DND-41 (cell line): ENCODE measurements at regions not wholly inside any gene's neighbourhood (a gene's known extent, or its start where the extent isn't known, plus 50 kb on each side); places are given as distances from the start of the nearest gene placed in this dataset.
A peak's percentile ranks its signal among the peaks of the same experiment; 100 is the strongest.

Experiments used
- ATAC-seq: fragments of 200-7000 bp; cut with Tn5 transposase; 3 replicates; pipeline ENCODE4 v1.9.1; 2021; ENCODE audit warnings: low read depth; ENCODE audit not compliant: insufficient read depth
- DNase-seq: peaks from one replicate; pipeline ENCODE4 v3.0.0-alpha.2; 2020
- H2AFZ ChIP-seq: 2 replicates; pipeline ENCODE4 v1.6.0; 2012; ENCODE audit warnings: low read depth, low read length
- H3K27ac ChIP-seq: 2 replicates; pipeline ENCODE4 v1.5.1; 2012; ENCODE audit warnings: low read length, inconsistent platforms
- H3K27me3 ChIP-seq: fragments of 200-600 bp; sonication (generic); 2 replicates; pipeline ENCODE4 v1.6.0; 2012; ENCODE audit warnings: low read length, mild to moderate bottlenecking, inconsistent platforms; ENCODE audit not compliant: insufficient read depth, poor library complexity
- H3K36me3 ChIP-seq: 2 replicates; pipeline ENCODE4 v1.5.1; 2012; ENCODE audit warnings: low read length, inconsistent platforms; ENCODE audit not compliant: insufficient read depth
- H3K4me1 ChIP-seq: 2 replicates; pipeline ENCODE4 v1.5.1; 2012; ENCODE audit warnings: mild to moderate bottlenecking, low read length; ENCODE audit not compliant: insufficient read depth
- H3K4me2 ChIP-seq: 2 replicates; pipeline ENCODE4 v1.6.0; 2012; ENCODE audit warnings: mild to moderate bottlenecking, moderate library complexity, low read length, inconsistent platforms; ENCODE audit not compliant: insufficient read depth
- H3K4me3 ChIP-seq, 2 experiments: fragments of 200-600 bp in 1 of 2; shearing (Covaris generic) in 1 of 2; 2 replicates each; pipeline ENCODE4 v1.5.1; 2012 to 2016; ENCODE audit warnings: inconsistent platforms in 2 of 2, low read length in 2 of 2, mild to moderate bottlenecking in 2 of 2, low read depth in 1 of 2, moderate library complexity in 1 of 2
- H3K79me2 ChIP-seq: 2 replicates; pipeline ENCODE4 v1.6.0; 2012; ENCODE audit warnings: low read length, inconsistent platforms; ENCODE audit not compliant: insufficient read depth
- H3K9ac ChIP-seq: 2 replicates; pipeline ENCODE4 v1.6.0; 2012; ENCODE audit warnings: low read depth, mild to moderate bottlenecking, inconsistent platforms, low read length, moderate library complexity
- H3K9me3 ChIP-seq: 2 replicates; pipeline ENCODE4 v1.5.1; 2012; ENCODE audit warnings: low read length, moderate library complexity, mild to moderate bottlenecking, inconsistent platforms; ENCODE audit not compliant: insufficient read depth, severe bottlenecking
- H4K20me1 ChIP-seq: 2 replicates; pipeline ENCODE4 v1.6.0; 2012; ENCODE audit warnings: low read length; ENCODE audit not compliant: insufficient read depth
- CTCF ChIP-seq: IDR thresholded peaks from 2 replicates; pipeline ENCODE4 v1.5.1; 2012; ENCODE audit warnings: borderline replicate concordance, low read length, moderate library complexity, mild to moderate bottlenecking; ENCODE audit not compliant: poor library complexity, severe bottlenecking; ENCODE audit errors: extremely low read depth
- EZH2 ChIP-seq: IDR thresholded peaks from 3 replicates; pipeline ENCODE4 v1.6.1; 2012; ENCODE audit warnings: borderline replicate concordance, low read depth, mild to moderate bottlenecking, moderate library complexity, low read length, inconsistent platforms; ENCODE audit not compliant: severe bottlenecking

DNA sequence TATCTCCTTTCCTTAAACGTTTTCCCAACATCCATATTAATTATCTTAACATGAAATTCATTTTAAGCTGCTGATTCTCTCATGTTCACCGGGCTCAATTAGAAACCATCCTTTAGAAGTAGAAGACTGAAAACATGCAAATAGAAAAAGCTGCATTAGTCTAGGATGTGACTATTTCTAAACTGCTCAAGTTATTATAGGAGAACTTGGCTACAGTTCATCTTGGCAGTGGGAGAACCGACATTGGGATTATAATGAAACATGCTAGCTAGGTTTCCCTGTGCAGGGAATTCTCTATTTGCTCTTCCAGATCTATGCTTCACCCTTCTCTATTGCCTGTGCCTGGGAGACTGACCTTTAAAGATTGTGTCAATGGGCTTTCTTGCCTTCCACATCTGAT, 151.0 kb upstream of the PPARGC1A start:
- H3K36me3 ChIP-seq: no peaks in the 10 kb centered on the region
- no peak for ATAC-seq
- no peaks in the 10 kb centered on the region for H3K9me3 ChIP-seq
- DNase-seq: no peak
- no peaks in the 10 kb centered on the region for H3K27me3 ChIP-seq
- H2AFZ ChIP-seq: no peak overlapping the region
- no peak for TF ChIP-seq CTCF
- TF ChIP-seq EZH2: no peak
- no peak overlapping the region for H3K4me2 ChIP-seq
- H4K20me1 ChIP-seq: no peaks in the 10 kb centered on the region
- H3K4me3 ChIP-seq: no peak overlapping the region
- no peak overlapping the region for H3K9ac ChIP-seq
- H3K79me2 ChIP-seq: no peaks in the 10 kb centered on the region
- no peaks in the 10 kb centered on the region for H3K4me1 ChIP-seq
- H3K27ac ChIP-seq: no peak overlapping the region

DNA sequence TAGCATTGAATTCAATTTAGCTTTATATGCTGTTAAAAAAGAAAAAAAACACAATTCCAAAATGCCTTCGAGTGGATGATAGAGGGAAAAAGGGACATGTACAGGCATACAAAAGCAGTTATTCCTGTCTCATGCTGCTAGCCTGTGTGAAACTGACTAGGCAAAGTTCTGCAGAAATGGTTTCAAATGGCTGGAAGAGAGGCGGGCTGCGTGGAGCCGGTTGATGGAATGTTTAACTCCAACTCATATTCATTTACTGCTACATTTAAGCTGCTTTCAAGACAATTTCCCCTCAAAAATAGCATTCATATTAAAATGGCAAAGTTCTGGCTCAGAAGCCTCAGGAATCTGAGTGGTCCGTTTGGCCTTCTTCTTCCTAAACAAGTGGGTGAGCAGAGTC, 143.8 kb upstream of the PPARGC1A start:
- H3K9me3 ChIP-seq: no peaks in the 10 kb centered on the region
- H3K36me3 ChIP-seq: no peaks in the 10 kb centered on the region
- TF ChIP-seq CTCF: no peak
- no peak for TF ChIP-seq EZH2
- no peaks in the 10 kb centered on the region for H3K27me3 ChIP-seq
- ATAC-seq: no peak
- H3K27ac ChIP-seq: no peak overlapping the region
- no peak overlapping the region for H2AFZ ChIP-seq
- no peak overlapping the region for H3K4me3 ChIP-seq
- H4K20me1 ChIP-seq: no peaks in the 10 kb centered on the region
- H3K4me2 ChIP-seq: no peak overlapping the region
- H3K9ac ChIP-seq: no peak overlapping the region
- no peaks in the 10 kb centered on the region for H3K4me1 ChIP-seq
- no peaks in the 10 kb centered on the region for H3K79me2 ChIP-seq
- no peak for DNase-seq

DNA sequence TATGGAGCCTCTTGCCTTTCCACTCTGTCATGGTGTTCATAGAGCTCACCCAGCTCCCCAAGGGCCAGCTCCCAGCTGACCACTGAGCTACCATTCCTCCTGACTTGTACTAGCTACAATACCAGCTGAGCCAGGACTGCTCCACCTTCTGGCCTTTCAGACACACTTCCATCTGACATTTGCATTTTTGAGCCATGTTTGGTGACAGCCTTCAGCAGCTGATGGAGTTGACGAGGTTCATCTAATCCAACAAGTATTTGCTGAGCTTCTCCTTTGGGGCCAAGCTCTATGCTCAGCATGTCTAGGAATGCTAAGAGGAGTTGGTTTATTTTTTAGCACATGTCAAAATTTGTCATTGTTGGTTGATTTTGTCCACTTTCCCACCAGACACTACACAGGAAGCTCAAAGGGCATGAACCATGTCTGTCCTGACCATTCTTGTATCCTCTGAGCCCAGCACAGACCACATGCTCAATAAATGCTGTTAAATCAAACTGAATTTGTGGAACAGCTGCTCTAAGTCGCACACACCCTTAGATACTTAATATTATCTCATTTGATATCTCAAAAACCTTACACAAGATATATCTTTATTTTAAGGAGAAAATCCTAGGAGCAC, 142.6 kb upstream of the PPARGC1A start:
- Histone ChIP-seq H3K27me3 (no peaks in the 10 kb centered on the region), H3K79me2 (no peaks in the 10 kb centered on the region), H3K27ac (no peak overlapping the region), H4K20me1 (no peaks in the 10 kb centered on the region), H3K36me3 (no peaks in the 10 kb centered on the region), H3K9me3 (no peaks in the 10 kb centered on the region), H2AFZ (no peak overlapping the region), H3K4me3 (no peak overlapping the region), H3K4me1 (no peaks in the 10 kb centered on the region), H3K9ac (no peak overlapping the region), H3K4me2 (no peak overlapping the region)
- ATAC-seq (no peak), DNase-seq (no peak)
- TF ChIP-seq EZH2 (no peak), CTCF (peak; percentile 13)
